ENCODE measurements at regions not wholly inside any gene's neighbourhood (a gene's known extent, or its start where the extent isn't known, plus 50 kb on each side); places are given as distances from the start of the nearest gene placed in this dataset.

GRCh38 chr13:107927557-107927956 lies 287.8 kb downstream of the LIG4 start:
- TF ChIP-seq CTCF (IDR thresholded peaks at IDR 0.05) (no peak), POLR2A (IDR thresholded peaks at IDR 0.05) (no peak)
